Natural killer cell treated with Interleukin-12 subunit alpha and Interleukin-12 subunit beta and Interleukin-15 and Interleukin-18, amount 100 ng/mL, for 72 hours (primary cell): ENCODE measurements at regions not wholly inside any gene's neighbourhood (a gene's known extent, or its start where the extent isn't known, plus 50 kb on each side); places are given as distances from the start of the nearest gene placed in this dataset.
A peak's percentile ranks its signal among the peaks of the same experiment; 100 is the strongest.

Source experiments
- ATAC-seq, 2 donors: fragments of 150-1000 bp; cut with Tn5 transposase in 1 of 2; sonication (Bioruptor Pico), chemical (Tn5 transposase) in 1 of 2; 2 replicates each; pipeline ENCODE4 v1.10.0; 2021
- DNase-seq: peaks from one replicate; pipeline ENCODE4 v3.0.0; 2022; ENCODE audit warnings: low spot score
- H3K27ac Mint-ChIP-seq, 2 donors: 1 replicate in 1 of 2; 2 replicates in 1 of 2; pipeline ENCODE4 v1.8.0; 2022; ENCODE audit warnings: mixed read lengths in 2 of 2, mild to moderate bottlenecking in 1 of 2, moderate library complexity in 1 of 2
- H3K27me3 Mint-ChIP-seq, 2 donors: 1 replicate in 1 of 2; 2 replicates in 1 of 2; pipeline ENCODE4 v1.8.0; 2022; ENCODE audit warnings: mixed read lengths in 2 of 2
- H3K36me3 Mint-ChIP-seq: one replicate; pipeline ENCODE4 v1.8.0; 2022; ENCODE audit warnings: mixed read lengths
- H3K4me1 Mint-ChIP-seq, 2 donors: 1 replicate in 1 of 2; 2 replicates in 1 of 2; pipeline ENCODE4 v1.8.0; 2022; ENCODE audit warnings: low read depth in 2 of 2, mixed read lengths in 2 of 2, mild to moderate bottlenecking in 1 of 2
- H3K4me3 Mint-ChIP-seq: one replicate; pipeline ENCODE4 v1.8.0; 2022; ENCODE audit warnings: mixed read lengths
- H3K9me3 Mint-ChIP-seq: 2 replicates; pipeline ENCODE4 v1.8.0; 2022; ENCODE audit warnings: mixed read lengths

DNA sequence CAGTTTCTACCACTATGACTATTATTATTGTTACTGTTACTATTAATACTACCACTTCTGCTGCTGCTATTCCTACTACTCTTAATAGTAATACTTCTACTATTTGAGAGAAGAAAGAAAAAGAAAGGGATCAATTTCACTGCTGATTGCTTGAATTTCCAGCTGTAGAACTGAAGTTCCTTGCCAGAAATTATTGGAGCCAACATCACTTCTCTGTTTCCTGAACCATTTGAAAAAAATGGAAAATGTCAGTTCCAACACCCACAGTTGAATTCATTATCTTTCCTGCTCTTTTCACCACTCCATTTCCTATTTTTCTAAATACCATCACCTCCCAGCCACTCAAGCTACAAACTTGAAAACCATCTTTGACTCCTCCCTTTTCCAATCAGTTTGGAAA, 54.1 kb upstream of the PIK3C2G start:
- Mint-ChIP-seq H3K9me3 (peaks cover 6% of the 10 kb centered on the region), H3K4me1 (no peaks in the 10 kb centered on the region), H3K4me3 (no peak overlapping the region), H3K36me3 (peaks cover 4% of the 10 kb centered on the region), H3K27ac (no peak overlapping the region), H3K27me3 (no peaks in the 10 kb centered on the region)
- no peak for ATAC-seq
- DNase-seq: no peak

DNA sequence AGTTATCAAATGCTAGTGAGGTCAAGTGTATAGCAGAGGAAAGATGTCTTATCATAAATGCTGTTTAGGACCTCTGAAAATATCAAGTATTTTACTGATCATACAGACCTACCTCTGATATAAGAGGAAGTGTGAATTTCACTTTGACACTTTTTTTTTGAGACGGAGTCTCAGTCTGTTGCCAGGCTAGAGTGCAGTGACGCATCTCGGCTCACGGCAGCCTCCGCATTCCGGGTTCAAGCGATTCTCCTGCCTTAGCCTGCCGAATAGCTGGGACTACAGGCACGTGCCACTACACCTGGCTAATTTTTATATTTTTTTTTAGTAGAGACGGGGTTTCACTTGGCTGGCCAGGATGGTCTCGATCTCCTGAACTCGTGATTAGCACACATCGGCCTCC, 55.1 kb upstream of the PIK3C2G start:
- H3K27ac Mint-ChIP-seq: no peak overlapping the region
- peaks cover 4% of the 10 kb centered on the region for H3K9me3 Mint-ChIP-seq
- ATAC-seq (no peak), DNase-seq (no peak)
- no peak overlapping the region for H3K4me3 Mint-ChIP-seq
- no peaks in the 10 kb centered on the region for H3K36me3 Mint-ChIP-seq
- H3K4me1 Mint-ChIP-seq: no peaks in the 10 kb centered on the region
- H3K27me3 Mint-ChIP-seq: no peaks in the 10 kb centered on the region

DNA sequence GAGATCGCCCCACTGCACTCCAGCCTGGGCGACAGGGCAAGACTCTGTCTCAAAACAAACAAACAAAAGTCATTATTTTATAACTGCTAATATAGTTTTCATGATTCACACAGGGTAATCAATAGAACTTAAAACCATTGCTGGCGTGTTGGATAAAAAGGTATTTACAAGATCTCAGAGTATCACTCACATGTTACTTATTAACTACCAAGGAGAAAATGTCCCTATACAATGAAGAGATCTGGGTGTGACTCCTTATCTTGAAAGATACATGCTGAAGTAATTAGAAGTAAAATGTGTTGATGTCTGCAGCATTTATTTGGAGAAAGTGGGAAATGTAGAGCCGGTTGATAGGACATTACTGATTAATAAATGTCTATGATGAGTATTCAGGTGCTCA, 57.3 kb upstream of the PIK3C2G start:
- Mint-ChIP-seq H3K27me3 (no peaks in the 10 kb centered on the region), H3K4me1 (no peaks in the 10 kb centered on the region), H3K4me3 (no peak overlapping the region), H3K36me3 (no peaks in the 10 kb centered on the region), H3K27ac (no peak overlapping the region), H3K9me3 (peaks cover 4% of the 10 kb centered on the region)
- ATAC-seq (no peak), DNase-seq (no peak)

DNA sequence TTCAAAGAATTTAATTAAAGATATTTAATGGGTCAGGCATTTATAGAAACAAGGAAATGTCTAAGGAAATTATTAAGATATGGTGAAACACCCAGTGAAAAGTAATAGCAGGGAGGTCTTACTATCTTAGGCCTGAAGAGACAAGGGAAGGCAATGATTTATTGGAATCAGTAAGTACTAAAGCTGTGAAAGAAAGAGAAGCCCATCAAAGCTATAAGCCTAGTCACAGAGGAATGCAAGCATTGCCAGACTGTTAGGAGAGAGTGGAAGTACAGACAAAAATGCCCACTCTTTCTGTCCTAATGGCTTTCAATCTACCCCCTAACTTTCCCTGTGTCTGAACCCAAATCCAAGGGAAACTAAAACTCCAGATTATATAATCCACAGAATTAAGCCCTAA, 69.2 kb upstream of the PIK3C2G start:
- H3K4me1 Mint-ChIP-seq: no peaks in the 10 kb centered on the region
- H3K36me3 Mint-ChIP-seq: no peaks in the 10 kb centered on the region
- no peak overlapping the region for H3K4me3 Mint-ChIP-seq

DNA sequence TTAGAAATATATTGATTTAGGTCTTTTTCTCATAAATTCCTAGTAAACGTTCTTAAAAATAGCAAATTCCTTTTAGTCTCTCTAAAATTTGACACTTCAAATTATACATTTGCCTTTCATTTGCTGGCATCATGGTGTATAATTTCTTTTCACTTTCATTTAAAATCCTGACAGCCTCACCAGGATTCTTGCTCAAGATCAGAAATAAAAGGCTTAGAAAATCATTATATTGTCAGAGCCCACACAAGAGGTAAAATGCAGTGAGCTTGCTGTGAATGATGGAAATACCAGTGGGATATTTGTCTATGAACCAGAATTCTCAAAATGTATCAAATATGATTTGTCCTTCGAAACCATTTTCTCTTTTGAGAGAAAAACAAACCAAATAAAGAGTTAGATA, 78.2 kb upstream of the PIK3C2G start:
- H3K36me3 Mint-ChIP-seq: peaks cover 7% of the 10 kb centered on the region
- H3K4me3 Mint-ChIP-seq: no peak overlapping the region
- no peak overlapping the region for H3K27ac Mint-ChIP-seq
- H3K9me3 Mint-ChIP-seq: peaks cover 16% of the 10 kb centered on the region
- no peak for DNase-seq
- H3K4me1 Mint-ChIP-seq: no peaks in the 10 kb centered on the region
- ATAC-seq: no peak
- H3K27me3 Mint-ChIP-seq: no peaks in the 10 kb centered on the region

More for the DNA sequence above, 69.2 kb upstream of the PIK3C2G start:
- H3K27ac Mint-ChIP-seq: no peak overlapping the region
- peaks cover 11% of the 10 kb centered on the region for H3K9me3 Mint-ChIP-seq
- DNase-seq: no peak
- no peaks in the 10 kb centered on the region for H3K27me3 Mint-ChIP-seq
- ATAC-seq: no peak

DNA sequence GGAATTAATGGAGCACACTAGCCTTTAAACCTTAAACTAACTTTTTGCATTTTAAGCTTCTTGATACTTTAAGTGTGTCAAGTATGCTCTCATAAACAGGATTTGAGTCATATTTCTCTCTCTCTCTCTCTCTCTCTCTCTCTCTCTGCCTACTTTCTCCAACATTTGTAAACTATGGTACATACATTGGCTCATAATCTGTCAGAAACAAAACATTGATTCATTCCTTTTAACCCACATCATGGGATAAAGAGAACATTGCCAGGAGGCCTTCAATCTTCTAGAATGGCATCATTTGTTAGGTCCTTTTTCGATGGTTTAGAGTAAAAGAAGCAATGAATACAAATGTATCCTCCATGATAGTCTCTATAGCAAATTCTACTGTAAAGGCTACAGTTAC, 81.6 kb upstream of the RERGL start:
- no peak for DNase-seq
- ATAC-seq: no peak
- Mint-ChIP-seq H3K4me3 (no peak overlapping the region), H3K27me3 (no peaks in the 10 kb centered on the region), H3K36me3 (peaks cover 12% of the 10 kb centered on the region), H3K27ac (no peak overlapping the region), H3K9me3 (peaks cover 16% of the 10 kb centered on the region), H3K4me1 (no peaks in the 10 kb centered on the region)

DNA sequence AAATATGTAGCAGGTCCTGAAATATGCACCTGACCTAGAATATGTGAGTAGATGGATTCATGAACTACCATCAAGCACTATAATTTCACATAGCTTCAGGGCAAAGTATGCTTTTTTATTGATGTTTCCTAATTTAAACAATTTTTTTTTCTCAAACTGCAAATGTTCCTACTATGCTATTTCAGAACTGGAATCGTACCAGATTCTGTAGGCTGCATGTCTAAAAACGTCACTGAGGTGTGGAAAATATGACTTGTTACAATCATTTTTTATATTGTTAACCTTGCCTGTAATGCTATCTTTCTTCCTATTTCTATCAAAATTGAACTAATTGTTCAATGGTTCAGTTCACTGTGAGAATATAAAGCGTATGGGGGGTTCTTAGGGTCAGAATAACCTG, 78.0 kb upstream of the RERGL start:
- Mint-ChIP-seq H3K4me3 (no peak overlapping the region), H3K27me3 (no peaks in the 10 kb centered on the region), H3K27ac (no peak overlapping the region), H3K36me3 (peaks cover 22% of the 10 kb centered on the region), H3K4me1 (peaks cover 7 to 18% of the 10 kb centered on the region in 2 donors), H3K9me3 (peaks cover 8% of the 10 kb centered on the region)
- DNase-seq: no peak
- ATAC-seq: no peak

DNA sequence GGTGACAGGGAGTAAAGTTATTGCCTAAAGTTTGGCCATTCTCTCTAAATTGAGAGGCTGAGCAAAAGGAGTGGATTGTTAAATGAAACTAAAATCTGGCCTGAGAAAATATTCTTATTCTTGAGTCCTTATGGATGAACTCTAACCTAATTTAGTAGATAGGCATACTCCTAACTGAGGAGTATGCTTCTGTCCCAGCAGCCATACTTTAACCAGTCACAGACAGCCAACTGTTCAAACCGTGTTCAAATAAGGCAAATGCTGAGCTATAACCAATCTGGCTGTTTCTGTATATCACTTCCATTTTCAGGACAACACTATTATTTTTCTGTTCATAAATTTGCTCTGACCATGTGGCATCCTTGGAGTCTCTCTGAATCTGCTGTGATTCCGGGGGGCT, 75.9 kb upstream of the RERGL start:
- Mint-ChIP-seq H3K9me3 (peaks cover 3% of the 10 kb centered on the region), H3K27me3 (no peaks in the 10 kb centered on the region), H3K4me3 (peak overlapping the region; percentile 74), H3K4me1 (peaks cover 7 to 18% of the 10 kb centered on the region in 2 donors), H3K27ac (peak overlapping the region; percentile 25 to 78), H3K36me3 (peaks cover 10% of the 10 kb centered on the region)
- no peak for ATAC-seq
- no peak for DNase-seq

DNA sequence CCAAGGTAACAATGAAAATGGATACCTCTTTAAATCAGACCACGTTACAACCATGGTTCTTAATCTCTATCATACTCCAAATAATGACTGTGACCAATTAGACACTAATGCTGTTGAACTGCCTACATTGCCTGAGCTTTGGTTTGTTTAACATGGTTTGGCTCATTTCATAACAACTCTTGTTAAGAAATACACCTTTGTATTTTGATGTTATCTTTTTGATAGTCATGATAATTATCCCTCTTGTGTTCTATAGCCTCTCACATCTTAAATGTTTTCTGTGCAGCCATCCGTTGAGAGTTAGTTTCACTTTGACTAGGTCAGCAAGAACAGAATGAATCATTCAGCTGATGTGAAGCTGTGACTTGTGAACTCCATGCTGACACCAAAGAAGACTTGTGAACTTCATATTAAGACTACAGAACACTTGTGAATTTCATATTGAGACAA, 75.5 kb upstream of the RERGL start:
- H3K4me3 Mint-ChIP-seq: peak overlapping the region; percentile 74
- peaks cover 10% of the 10 kb centered on the region for H3K36me3 Mint-ChIP-seq
- peak overlapping the region; percentile 25 to 78 for H3K27ac Mint-ChIP-seq
- DNase-seq (no peak), ATAC-seq (peak; percentile 94 to 97)
- H3K4me1 Mint-ChIP-seq: peaks cover 7 to 18% of the 10 kb centered on the region in 2 donors
- H3K9me3 Mint-ChIP-seq: peaks cover 3% of the 10 kb centered on the region
- H3K27me3 Mint-ChIP-seq: no peaks in the 10 kb centered on the region

DNA sequence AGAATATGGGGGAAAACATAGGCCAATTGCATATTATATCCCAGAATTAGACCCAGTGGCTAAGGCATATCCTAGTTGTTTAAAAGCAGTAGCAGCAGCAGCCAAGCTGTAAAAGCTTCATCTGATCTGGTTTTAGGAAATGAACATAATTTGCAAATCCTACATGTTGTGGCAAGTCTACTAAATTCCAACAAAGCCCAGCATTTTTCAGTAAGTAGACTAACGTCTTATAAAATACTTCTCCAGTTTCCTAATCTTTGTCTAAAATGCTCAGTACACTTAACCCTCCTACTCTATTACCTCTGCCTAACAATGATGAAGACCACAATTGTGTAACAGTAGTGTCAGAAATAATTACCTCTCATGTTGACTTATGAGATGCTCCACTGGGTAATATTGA, 70.9 kb upstream of the RERGL start:
- H3K4me1 Mint-ChIP-seq: peaks cover 6 to 13% of the 10 kb centered on the region in 2 donors
- peaks cover 10% of the 10 kb centered on the region for H3K36me3 Mint-ChIP-seq
- no peak for DNase-seq
- no peaks in the 10 kb centered on the region for H3K27me3 Mint-ChIP-seq
- no peak overlapping the region for H3K27ac Mint-ChIP-seq
- peaks cover 3% of the 10 kb centered on the region for H3K9me3 Mint-ChIP-seq
- no peak overlapping the region for H3K4me3 Mint-ChIP-seq
- ATAC-seq: no peak

DNA sequence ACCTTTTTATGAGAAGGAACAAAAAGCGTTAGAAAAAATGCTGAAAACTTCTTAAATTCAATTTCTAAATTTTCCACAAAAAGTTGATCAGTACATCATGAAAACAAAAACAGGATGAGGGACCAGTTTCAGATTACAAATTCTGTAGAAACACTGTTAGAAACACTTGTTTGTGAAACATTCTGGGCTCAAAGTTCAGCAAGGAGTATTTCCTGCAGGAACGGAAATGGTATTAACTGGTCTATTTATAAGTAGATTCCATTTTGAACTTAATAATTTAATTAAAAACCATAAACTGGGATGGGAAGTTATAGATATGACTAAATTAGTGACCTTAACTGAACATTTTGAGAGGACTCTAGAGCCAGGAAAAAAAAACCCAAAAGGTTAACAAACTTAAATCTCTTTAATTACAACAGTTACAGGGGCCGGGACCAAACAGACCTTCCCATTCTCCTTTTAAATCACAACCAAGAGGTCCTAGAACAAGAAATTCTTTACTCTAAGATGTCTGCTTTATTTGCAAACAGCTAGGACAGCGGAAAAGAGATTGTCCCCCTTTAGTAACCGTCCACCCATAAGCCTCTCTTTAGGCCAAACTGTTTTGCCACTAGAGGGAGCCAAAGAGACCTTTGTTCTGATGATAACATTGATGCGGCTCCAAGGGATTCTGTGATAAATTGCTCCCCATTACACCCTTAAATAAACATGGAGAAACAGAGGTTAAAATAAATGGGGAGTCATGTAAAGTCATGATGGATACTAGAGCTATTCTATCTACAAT, 69.0 kb upstream of the RERGL start:
- ATAC-seq: no peak
- H3K4me1 Mint-ChIP-seq: peaks cover 0 to 1% of the 10 kb centered on the region in 2 donors
- no peaks in the 10 kb centered on the region for H3K27me3 Mint-ChIP-seq
- H3K9me3 Mint-ChIP-seq: peaks cover 3% of the 10 kb centered on the region
- H3K4me3 Mint-ChIP-seq: no peak overlapping the region
- H3K27ac Mint-ChIP-seq: no peak overlapping the region
- DNase-seq: no peak
- peaks cover 2% of the 10 kb centered on the region for H3K36me3 Mint-ChIP-seq

DNA sequence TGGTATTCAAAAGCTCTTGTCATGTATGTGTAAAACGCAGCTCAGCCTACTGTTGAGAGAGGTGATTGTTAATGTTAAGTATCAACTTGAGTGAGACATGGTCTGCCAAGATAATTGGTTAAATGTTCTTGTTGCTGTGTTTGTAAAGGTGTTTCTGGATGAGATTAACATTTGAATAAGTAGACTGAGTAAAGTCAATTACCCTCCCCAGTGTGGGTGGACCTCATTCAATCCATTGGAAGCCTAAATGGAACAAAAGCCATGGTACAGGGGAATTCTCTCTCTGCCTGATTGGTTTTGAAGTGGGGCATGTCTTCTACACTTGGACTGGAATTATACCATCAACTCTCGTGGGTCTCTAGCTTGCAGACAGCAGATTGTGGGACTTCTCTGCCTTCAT, 63.8 kb upstream of the RERGL start:
- no peak overlapping the region for H3K27ac Mint-ChIP-seq
- ATAC-seq (no peak), DNase-seq (no peak)
- H3K4me1 Mint-ChIP-seq: no peaks in the 10 kb centered on the region
- H3K36me3 Mint-ChIP-seq: no peaks in the 10 kb centered on the region
- H3K4me3 Mint-ChIP-seq: no peak overlapping the region
- H3K9me3 Mint-ChIP-seq: no peaks in the 10 kb centered on the region
- H3K27me3 Mint-ChIP-seq: no peaks in the 10 kb centered on the region

DNA sequence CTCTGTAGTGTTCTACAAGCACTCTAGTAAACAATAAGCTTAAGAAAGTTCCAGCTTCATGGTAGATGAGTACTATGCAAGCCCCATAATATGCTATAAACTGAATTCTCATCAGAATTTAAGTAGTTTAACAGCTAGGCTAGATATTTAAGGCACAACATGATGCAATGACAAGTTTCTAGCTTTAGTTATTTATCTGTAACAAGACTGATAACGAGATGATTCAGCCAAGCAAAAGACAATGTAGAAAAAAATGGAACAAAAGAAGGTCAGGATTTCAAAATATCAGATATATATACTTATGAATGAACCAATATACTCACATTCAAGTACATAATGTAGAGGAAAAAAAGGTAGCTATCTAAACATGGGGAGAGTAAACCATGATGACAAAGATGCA, 61.0 kb upstream of the RERGL start:
- H3K4me3 Mint-ChIP-seq: no peak overlapping the region
- H3K4me1 Mint-ChIP-seq: no peaks in the 10 kb centered on the region
- no peaks in the 10 kb centered on the region for H3K27me3 Mint-ChIP-seq
- no peaks in the 10 kb centered on the region for H3K36me3 Mint-ChIP-seq
- H3K27ac Mint-ChIP-seq: no peak overlapping the region
- ATAC-seq (no peak), DNase-seq (no peak)
- no peaks in the 10 kb centered on the region for H3K9me3 Mint-ChIP-seq

DNA sequence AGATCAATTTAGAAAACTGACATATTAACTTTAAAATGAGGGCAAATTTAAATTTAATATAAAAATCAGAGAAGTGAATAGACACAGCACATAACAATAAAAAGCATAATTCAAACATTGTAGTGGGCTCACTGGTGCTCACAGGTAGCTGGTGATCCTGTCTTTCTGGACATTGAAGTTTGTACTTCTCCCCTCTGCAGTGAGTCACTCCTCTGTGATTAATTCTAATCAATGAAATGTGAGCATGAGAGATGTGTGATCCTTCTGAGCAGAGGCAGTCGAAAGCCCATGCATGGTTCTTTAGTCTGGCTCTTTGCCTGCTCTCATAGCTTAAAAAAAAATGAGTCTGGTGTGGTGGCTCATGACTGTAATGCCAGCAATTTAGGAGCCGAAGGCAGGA, 59.0 kb upstream of the RERGL start:
- H3K4me1 Mint-ChIP-seq: no peaks in the 10 kb centered on the region
- ATAC-seq: no peak
- no peak overlapping the region for H3K27ac Mint-ChIP-seq

DNA sequence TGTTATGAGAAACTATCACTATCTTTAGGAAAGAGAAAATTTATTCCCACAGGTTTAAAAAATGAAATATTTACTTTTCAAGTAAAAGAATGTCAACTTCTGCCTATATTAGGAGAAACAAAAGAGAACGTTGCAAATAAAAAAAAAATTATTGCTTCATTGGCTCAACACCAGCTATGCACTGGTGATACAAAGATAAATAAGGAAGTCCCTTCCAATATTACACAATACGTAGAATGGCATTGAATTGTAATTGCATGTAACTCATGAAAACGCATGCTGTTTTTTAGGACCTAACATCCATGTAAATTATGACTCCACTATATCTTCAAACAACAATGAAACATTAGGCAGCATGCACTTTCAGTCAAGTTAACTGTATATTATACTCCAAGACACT, 56.4 kb upstream of the RERGL start:
- Mint-ChIP-seq H3K4me1 (no peaks in the 10 kb centered on the region), H3K4me3 (no peak overlapping the region), H3K36me3 (no peaks in the 10 kb centered on the region), H3K27ac (no peak overlapping the region), H3K9me3 (no peaks in the 10 kb centered on the region), H3K27me3 (no peaks in the 10 kb centered on the region)
- DNase-seq (no peak), ATAC-seq (no peak)

More for the DNA sequence above, 59.0 kb upstream of the RERGL start:
- Mint-ChIP-seq H3K27me3 (no peaks in the 10 kb centered on the region), H3K36me3 (no peaks in the 10 kb centered on the region), H3K4me3 (no peak overlapping the region), H3K9me3 (no peaks in the 10 kb centered on the region)
- no peak for DNase-seq
